ENCODE measurements at regions not wholly inside any gene's neighbourhood (a gene's known extent, or its start where the extent isn't known, plus 50 kb on each side); places are given as distances from the start of the nearest gene placed in this dataset.

GRCh38 chr22:49229483-49230193, 598.0 kb downstream of the BRD1 start:
- Histone ChIP-seq H3K9ac (ENCODE audit: low read length in 5 of 5) (no peak overlapping the region), H3K9me3 (ENCODE audit: control insufficient read depth in 5 of 5, low read length in 5 of 5) (no peaks in the 10 kb centered on the region), H3K4me1 (ENCODE audit: control insufficient read depth in 5 of 5, insufficient read depth in 5 of 5, low read length in 5 of 5) (no peaks in the 10 kb centered on the region), H3K27ac (ENCODE audit: low read depth, low read length) (no peak overlapping the region), H3K27me3 (ENCODE audit: control insufficient read depth in 5 of 5, insufficient read depth in 4 of 5, low read length in 5 of 5) (peaks cover 3 to 13% (median 8%) of the 10 kb centered on the region in 5 donors), H3K36me3 (ENCODE audit: control insufficient read depth in 5 of 5, insufficient read depth in 5 of 5, low read length in 5 of 5) (no peaks in the 10 kb centered on the region), H3K4me3 (ENCODE audit: low read depth in 1 of 5, low read length in 5 of 5) (no peak overlapping the region)

GRCh38 chr22:49228431-49229037, 599.1 kb downstream of the BRD1 start:
- Histone ChIP-seq H3K36me3 (ENCODE audit: control insufficient read depth in 5 of 5, insufficient read depth in 5 of 5, low read length in 5 of 5) (no peaks in the 10 kb centered on the region), H3K9me3 (ENCODE audit: control insufficient read depth in 5 of 5, low read length in 5 of 5) (no peaks in the 10 kb centered on the region)

GRCh38 chr22:49227670-49228069, 600.0 kb downstream of the BRD1 start:
- no peaks in the 10 kb centered on the region for H3K36me3 ChIP-seq (ENCODE audit: control insufficient read depth in 5 of 5, insufficient read depth in 5 of 5, low read length in 5 of 5)
- H3K9me3 ChIP-seq (ENCODE audit: control insufficient read depth in 5 of 5, low read length in 5 of 5) = no peaks in the 10 kb centered on the region

More at GRCh38 chr22:49228431-49229037, 599.1 kb downstream of the BRD1 start:
- H3K27ac ChIP-seq (ENCODE audit: low read depth, low read length) = no peak overlapping the region
- H3K4me1 ChIP-seq (ENCODE audit: control insufficient read depth in 5 of 5, insufficient read depth in 5 of 5, low read length in 5 of 5) = no peaks in the 10 kb centered on the region
- H3K27me3 ChIP-seq (ENCODE audit: control insufficient read depth in 5 of 5, insufficient read depth in 4 of 5, low read length in 5 of 5) = peaks cover 0 to 8% (median 4%) of the 10 kb centered on the region in 5 donors
- no peak overlapping the region for H3K9ac ChIP-seq (ENCODE audit: low read length in 5 of 5)
- H3K4me3 ChIP-seq (ENCODE audit: low read depth in 1 of 5, low read length in 5 of 5) = no peak overlapping the region

DNA sequence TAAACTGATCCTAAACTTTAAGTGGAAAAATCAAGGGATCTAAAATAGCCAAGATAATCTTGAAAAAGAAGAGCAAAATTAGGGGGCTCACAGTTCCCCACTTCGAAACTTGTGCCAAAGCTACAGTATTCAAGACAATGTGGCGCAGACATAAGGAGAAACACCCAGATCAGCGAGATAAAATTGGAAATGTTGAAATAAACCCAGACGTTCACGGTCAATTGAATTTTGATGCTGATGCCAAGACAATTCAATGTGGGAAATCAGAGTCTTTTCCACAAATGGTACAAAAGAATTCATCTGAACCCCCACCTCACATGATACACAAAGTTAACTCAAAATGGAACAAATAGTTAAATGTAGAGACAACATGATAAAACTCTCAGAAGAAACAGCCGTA, 601.6 kb downstream of the BRD1 start:
- Histone ChIP-seq H3K27me3 (ENCODE audit: control insufficient read depth in 5 of 5, insufficient read depth in 4 of 5, low read length in 5 of 5) (peaks cover 0 to 4% (median 0%) of the 10 kb centered on the region in 5 donors), H3K4me1 (ENCODE audit: control insufficient read depth in 5 of 5, insufficient read depth in 5 of 5, low read length in 5 of 5) (no peaks in the 10 kb centered on the region), H3K9me3 (ENCODE audit: control insufficient read depth in 5 of 5, low read length in 5 of 5) (no peaks in the 10 kb centered on the region), H3K4me3 (ENCODE audit: low read depth in 1 of 5, low read length in 5 of 5) (no peak overlapping the region), H3K27ac (ENCODE audit: low read depth, low read length) (no peak overlapping the region), H3K36me3 (ENCODE audit: control insufficient read depth in 5 of 5, insufficient read depth in 5 of 5, low read length in 5 of 5) (no peaks in the 10 kb centered on the region), H3K9ac (ENCODE audit: low read length in 5 of 5) (no peak overlapping the region)

More at GRCh38 chr22:49227670-49228069, 600.0 kb downstream of the BRD1 start:
- Histone ChIP-seq H3K9ac (ENCODE audit: low read length in 5 of 5) (no peak overlapping the region), H3K27ac (ENCODE audit: low read depth, low read length) (no peak overlapping the region), H3K4me3 (ENCODE audit: low read depth in 1 of 5, low read length in 5 of 5) (no peak overlapping the region), H3K27me3 (ENCODE audit: control insufficient read depth in 5 of 5, insufficient read depth in 4 of 5, low read length in 5 of 5) (peaks cover 0 to 8% (median 4%) of the 10 kb centered on the region in 5 donors), H3K4me1 (ENCODE audit: control insufficient read depth in 5 of 5, insufficient read depth in 5 of 5, low read length in 5 of 5) (no peaks in the 10 kb centered on the region)

GRCh38 chr22:49224243-49224642, 603.4 kb downstream of the BRD1 start:
- Histone ChIP-seq H3K9ac (ENCODE audit: low read length in 5 of 5) (no peak overlapping the region), H3K36me3 (ENCODE audit: control insufficient read depth in 5 of 5, insufficient read depth in 5 of 5, low read length in 5 of 5) (no peaks in the 10 kb centered on the region), H3K4me3 (ENCODE audit: low read depth in 1 of 5, low read length in 5 of 5) (no peak overlapping the region), H3K27me3 (ENCODE audit: control insufficient read depth in 5 of 5, insufficient read depth in 4 of 5, low read length in 5 of 5) (no peaks in the 10 kb centered on the region), H3K9me3 (ENCODE audit: control insufficient read depth in 5 of 5, low read length in 5 of 5) (peaks cover 0 to 3% (median 0%) of the 10 kb centered on the region in 5 donors), H3K4me1 (ENCODE audit: control insufficient read depth in 5 of 5, insufficient read depth in 5 of 5, low read length in 5 of 5) (no peaks in the 10 kb centered on the region), H3K27ac (ENCODE audit: low read depth, low read length) (no peak overlapping the region)

DNA sequence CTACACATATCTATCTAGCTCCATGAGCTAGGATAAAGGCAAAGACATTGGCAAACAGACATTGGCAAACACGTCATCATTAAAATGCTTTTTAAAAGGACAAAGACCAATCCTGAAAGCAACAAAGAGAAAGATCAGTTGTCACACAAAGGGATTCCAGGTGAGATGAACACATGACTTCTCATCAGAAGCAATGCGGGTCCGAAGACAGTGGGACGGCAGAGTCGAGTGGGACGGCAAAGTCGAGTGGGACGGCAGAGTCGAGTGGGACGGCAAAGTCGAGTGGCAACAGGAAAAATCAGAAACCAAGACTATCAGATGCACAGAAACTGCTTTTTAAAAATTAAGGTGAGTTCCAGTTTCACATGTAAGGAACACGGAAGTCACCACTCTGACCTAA, 609.5 kb downstream of the BRD1 start:
- peaks cover 0 to 15% (median 7%) of the 10 kb centered on the region in 5 donors for H3K9me3 ChIP-seq (ENCODE audit: control insufficient read depth in 5 of 5, low read length in 5 of 5)
- no peaks in the 10 kb centered on the region for H3K36me3 ChIP-seq (ENCODE audit: control insufficient read depth in 5 of 5, insufficient read depth in 5 of 5, low read length in 5 of 5)
- H3K27ac ChIP-seq (ENCODE audit: low read depth, low read length) = no peak overlapping the region
- H3K9ac ChIP-seq (ENCODE audit: low read length in 5 of 5) = no peak overlapping the region
- H3K4me3 ChIP-seq (ENCODE audit: low read depth in 1 of 5, low read length in 5 of 5) = no peak overlapping the region
- H3K4me1 ChIP-seq (ENCODE audit: control insufficient read depth in 5 of 5, insufficient read depth in 5 of 5, low read length in 5 of 5) = no peaks in the 10 kb centered on the region
- peaks cover 0 to 10% (median 5%) of the 10 kb centered on the region in 5 donors for H3K27me3 ChIP-seq (ENCODE audit: control insufficient read depth in 5 of 5, insufficient read depth in 4 of 5, low read length in 5 of 5)

- Histone ChIP-seq H3K27ac (ENCODE audit: low read depth, low read length) (no peak overlapping the region), H3K9ac (ENCODE audit: low read length in 5 of 5) (no peak overlapping the region), H3K27me3 (ENCODE audit: control insufficient read depth in 5 of 5, insufficient read depth in 4 of 5, low read length in 5 of 5) (peaks cover 0 to 12% (median 5%) of the 10 kb centered on the region in 5 donors), H3K4me1 (ENCODE audit: control insufficient read depth in 5 of 5, insufficient read depth in 5 of 5, low read length in 5 of 5) (no peaks in the 10 kb centered on the region), H3K9me3 (ENCODE audit: control insufficient read depth in 5 of 5, low read length in 5 of 5) (peaks cover 0 to 15% (median 7%) of the 10 kb centered on the region in 5 donors), H3K36me3 (ENCODE audit: control insufficient read depth in 5 of 5, insufficient read depth in 5 of 5, low read length in 5 of 5) (no peaks in the 10 kb centered on the region), H3K4me3 (ENCODE audit: low read depth in 1 of 5, low read length in 5 of 5) (no peak overlapping the region)
Measured at GRCh38 chr22:49216579-49216978, 611.1 kb downstream of the BRD1 start.

GRCh38 chr22:49215840-49216239, 611.8 kb downstream of the BRD1 start:
- Histone ChIP-seq H3K4me1 (ENCODE audit: control insufficient read depth in 5 of 5, insufficient read depth in 5 of 5, low read length in 5 of 5) (no peaks in the 10 kb centered on the region), H3K9me3 (ENCODE audit: control insufficient read depth in 5 of 5, low read length in 5 of 5) (peaks cover 0 to 15% (median 7%) of the 10 kb centered on the region in 5 donors), H3K9ac (ENCODE audit: low read length in 5 of 5) (no peak overlapping the region), H3K27ac (ENCODE audit: low read depth, low read length) (no peak overlapping the region), H3K36me3 (ENCODE audit: control insufficient read depth in 5 of 5, insufficient read depth in 5 of 5, low read length in 5 of 5) (no peaks in the 10 kb centered on the region), H3K27me3 (ENCODE audit: control insufficient read depth in 5 of 5, insufficient read depth in 4 of 5, low read length in 5 of 5) (peaks cover 0 to 12% (median 10%) of the 10 kb centered on the region in 5 donors), H3K4me3 (ENCODE audit: low read depth in 1 of 5, low read length in 5 of 5) (no peak overlapping the region)

DNA sequence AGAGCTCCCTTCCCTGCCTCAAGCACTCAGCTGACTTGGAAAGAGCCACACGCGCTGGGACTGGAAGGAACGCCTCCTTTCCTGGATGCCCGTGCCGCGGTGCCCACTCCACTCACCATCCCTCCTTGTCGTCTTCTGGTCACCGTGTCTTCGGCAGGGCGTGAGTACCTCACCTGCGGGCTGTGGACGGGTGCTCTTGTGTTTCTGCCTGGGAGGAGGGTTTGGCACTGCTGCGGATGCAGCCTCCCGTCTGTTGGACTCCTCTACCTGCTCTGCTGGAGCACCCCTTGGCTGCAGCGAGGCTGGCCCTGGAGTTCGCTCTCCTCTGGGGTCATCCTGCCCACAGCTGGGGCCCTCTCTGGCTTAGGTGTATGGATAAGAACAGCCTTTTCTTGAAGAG, 612.7 kb downstream of the BRD1 start:
- H3K9ac ChIP-seq (ENCODE audit: low read length in 5 of 5) = no peak overlapping the region
- H3K4me1 ChIP-seq (ENCODE audit: control insufficient read depth in 5 of 5, insufficient read depth in 5 of 5, low read length in 5 of 5) = peaks cover 0 to under 1% (median 0%) of the 10 kb centered on the region in 5 donors
- peaks cover 0 to 12% (median 10%) of the 10 kb centered on the region in 5 donors for H3K27me3 ChIP-seq (ENCODE audit: control insufficient read depth in 5 of 5, insufficient read depth in 4 of 5, low read length in 5 of 5)
- peaks cover 0 to 15% (median 7%) of the 10 kb centered on the region in 5 donors for H3K9me3 ChIP-seq (ENCODE audit: control insufficient read depth in 5 of 5, low read length in 5 of 5)
- no peak overlapping the region for H3K4me3 ChIP-seq (ENCODE audit: low read depth in 1 of 5, low read length in 5 of 5)
- H3K27ac ChIP-seq (ENCODE audit: low read depth, low read length) = no peak overlapping the region
- no peaks in the 10 kb centered on the region for H3K36me3 ChIP-seq (ENCODE audit: control insufficient read depth in 5 of 5, insufficient read depth in 5 of 5, low read length in 5 of 5)

GRCh38 chr22:49213731-49214352, 613.8 kb downstream of the BRD1 start:
- peaks cover 0 to 8% (median 6%) of the 10 kb centered on the region in 5 donors for H3K9me3 ChIP-seq (ENCODE audit: control insufficient read depth in 5 of 5, low read length in 5 of 5)
- no peak overlapping the region for H3K27ac ChIP-seq (ENCODE audit: low read depth, low read length)
- H3K27me3 ChIP-seq (ENCODE audit: control insufficient read depth in 5 of 5, insufficient read depth in 4 of 5, low read length in 5 of 5) = peaks cover 0 to 17% (median 10%) of the 10 kb centered on the region in 5 donors
- H3K4me1 ChIP-seq (ENCODE audit: control insufficient read depth in 5 of 5, insufficient read depth in 5 of 5, low read length in 5 of 5) = peaks cover 2 to 11% (median 10%) of the 10 kb centered on the region in 5 donors
- H3K9ac ChIP-seq (ENCODE audit: low read length in 5 of 5) = no peak overlapping the region
- no peak overlapping the region for H3K4me3 ChIP-seq (ENCODE audit: low read depth in 1 of 5, low read length in 5 of 5)
- no peaks in the 10 kb centered on the region for H3K36me3 ChIP-seq (ENCODE audit: control insufficient read depth in 5 of 5, insufficient read depth in 5 of 5, low read length in 5 of 5)
